ENCODE measurements at regions not wholly inside any gene's neighbourhood (a gene's known extent, or its start where the extent isn't known, plus 50 kb on each side); places are given as distances from the start of the nearest gene placed in this dataset.
"Not testable (repeated sequence)": the region's sequence is repeated elsewhere in the genome, so short reads cannot be mapped to it uniquely, and the experiment has no call there.

DNA sequence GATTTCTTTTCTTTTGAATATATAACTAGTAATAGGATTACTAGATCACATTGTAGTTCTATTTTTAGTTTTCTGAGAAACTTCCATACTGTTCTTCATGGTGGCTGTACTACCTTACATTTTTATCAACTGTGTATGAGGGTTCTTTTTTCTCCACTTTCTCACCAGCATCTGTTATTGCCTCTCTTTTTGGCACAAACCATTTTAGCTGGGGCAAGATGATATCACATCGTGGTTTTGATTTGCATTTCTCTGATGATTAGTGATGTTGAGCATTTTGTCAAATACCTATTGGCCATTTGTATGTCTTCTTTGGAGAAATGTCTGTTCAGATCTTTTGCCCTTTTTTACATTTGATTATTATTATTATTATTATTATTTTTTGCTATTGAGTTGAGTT lies 86.1 kb upstream of the TCF21 start:
- DNase-seq = no peak

DNA sequence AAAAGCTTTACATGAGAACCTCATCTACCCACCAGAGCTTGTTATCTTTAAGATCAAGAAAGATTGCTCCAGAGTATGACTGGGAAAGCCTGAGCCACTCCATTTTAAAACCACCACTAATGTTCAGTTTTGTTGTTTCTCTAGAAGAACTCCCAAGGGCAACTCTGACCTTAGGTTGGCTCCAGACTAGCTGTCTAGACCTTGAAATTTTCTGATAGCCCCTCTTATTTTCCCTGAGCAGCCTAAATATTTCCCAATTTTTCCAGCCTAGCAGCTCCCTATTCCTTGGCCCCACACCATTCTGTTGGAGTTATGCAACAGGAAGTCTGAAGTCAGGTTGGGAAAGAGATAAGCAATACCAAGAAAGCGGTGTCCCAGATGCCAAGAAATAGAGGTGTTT lies 84.6 kb upstream of the TCF21 start:
- DNase-seq = no peak

DNA sequence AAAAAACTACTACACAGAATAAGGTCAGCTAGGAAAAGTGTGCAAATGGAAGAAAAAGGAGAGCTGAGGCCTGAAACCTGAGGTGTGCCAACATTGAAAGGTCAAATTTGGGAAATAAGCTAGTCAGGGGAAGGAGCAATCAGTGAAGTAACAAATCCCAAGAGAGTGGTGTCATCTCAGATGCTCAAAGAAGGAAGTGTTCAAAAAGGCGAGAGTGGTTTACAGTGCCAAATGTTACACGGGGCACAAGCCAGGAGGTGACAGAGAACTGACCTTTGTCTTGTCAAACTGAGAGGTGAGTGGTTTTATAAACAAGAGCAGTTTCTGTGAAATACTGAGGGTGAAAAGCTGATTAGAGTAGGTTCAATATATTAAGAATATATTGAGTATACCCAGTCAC lies 83.0 kb upstream of the TCF21 start:
- no peak for DNase-seq

DNA sequence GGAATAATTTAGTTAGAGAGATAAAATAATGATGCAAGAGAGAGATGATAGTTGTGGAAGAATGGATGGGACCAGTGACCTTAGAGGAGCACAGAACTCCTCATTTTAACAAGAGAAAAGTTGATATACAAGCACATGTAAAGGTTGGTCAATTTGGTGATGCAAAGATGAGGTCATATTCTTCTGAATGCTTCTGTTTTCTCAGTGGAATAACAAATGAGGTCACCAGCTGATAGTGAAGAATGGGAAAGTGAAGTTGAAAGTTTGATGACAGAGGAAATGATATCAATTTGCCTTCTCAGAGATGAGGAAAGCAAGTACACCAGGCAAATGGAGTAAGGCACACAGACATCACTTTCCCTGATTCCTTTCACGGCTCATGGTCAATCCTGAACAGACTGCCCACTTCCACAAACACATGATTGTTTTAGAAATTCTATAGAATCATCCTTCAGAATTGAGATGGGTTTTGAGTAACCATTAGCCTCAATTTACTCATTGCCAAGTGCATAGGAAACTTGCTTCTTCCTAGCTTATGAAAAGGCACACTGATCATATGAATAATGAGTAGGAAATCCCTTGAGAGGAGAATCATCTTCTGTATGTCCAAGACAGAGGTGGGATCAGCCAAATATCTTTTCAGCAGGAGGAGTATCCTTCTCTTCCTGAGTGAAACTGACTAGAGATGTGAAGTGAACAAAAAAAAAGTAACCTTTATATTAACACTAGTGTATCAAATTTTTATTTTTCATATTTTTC lies 82.4 kb upstream of the TCF21 start:
- DNase-seq = no peak

DNA sequence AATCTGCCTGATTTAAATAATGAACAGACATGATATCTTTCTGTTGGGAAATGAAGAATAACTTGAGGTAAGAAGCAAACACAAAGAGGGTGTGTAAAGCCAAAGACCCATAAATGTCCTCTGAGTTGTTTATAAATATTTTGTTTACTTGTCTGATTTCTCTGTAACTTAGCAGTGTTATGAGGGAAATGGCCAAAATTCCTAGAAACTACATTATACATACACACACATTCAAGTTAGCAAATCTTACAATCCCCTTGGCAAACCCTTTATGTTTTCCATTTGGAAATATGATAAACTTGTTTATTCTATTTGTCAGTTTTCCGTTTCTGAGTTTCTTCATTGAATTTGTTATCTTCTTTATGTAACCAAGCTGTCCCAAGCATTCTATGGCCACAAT lies 81.4 kb upstream of the TCF21 start:
- DNase-seq = no peak

DNA sequence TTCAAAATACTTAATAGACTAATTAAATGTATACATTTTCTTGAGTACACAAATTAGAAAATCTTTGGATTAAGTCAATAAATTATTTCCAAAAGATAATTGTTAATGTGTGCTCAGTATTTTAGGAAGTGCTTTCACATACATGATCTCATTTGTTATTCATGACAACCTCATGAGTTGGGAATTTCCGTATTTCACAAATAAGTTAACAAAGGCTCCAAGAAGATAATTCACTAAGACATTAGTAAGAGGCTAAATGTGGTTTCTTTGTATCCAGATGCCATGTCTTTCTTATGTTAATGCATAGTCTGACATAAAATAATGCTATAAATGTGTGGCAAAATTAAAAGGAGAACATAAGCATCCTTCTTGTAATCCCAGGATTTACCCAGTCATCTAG lies 79.5 kb upstream of the TCF21 start:
- no peak for DNase-seq

DNA sequence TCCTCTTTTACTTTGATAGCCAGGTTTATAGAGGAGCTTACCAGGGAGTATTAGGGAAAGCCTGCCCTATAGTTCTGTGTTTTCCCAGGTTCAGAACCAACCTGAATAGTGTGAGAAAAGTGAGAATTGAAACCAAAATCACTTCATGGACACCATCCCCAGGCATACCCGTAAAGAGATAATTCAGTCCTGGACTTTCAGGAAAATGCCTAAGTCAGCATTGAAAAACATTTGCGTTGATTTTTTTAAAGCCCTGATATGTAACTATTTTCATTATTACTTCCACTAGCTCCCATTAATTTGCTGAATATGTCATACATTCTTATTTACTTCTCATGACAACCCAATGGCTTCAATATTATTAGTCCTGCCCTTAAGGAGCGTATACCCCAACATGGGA lies 77.4 kb upstream of the TCF21 start:
- DNase-seq = no peak

DNA sequence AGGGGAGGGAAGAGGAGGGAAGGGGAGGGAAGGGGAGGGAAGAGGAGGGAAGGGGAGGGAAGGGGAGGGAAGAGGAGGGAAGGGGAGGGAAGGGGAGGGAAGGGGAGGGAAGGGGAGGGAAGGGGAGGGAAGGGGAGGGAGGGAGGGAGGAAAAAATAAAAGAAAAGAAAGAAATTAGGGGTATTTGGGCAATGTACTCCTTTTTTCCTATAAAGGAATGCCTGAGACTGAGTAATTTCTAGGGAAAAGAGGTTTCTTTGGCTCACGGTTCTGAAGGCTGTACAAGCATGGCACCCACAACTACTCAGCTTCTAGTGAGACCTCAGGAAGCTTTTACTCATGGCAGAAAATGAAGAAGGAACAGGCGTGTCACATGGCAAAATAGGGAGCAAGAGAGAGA lies 76.5 kb upstream of the TCF21 start:
- not testable (repeated sequence) for DNase-seq

DNA sequence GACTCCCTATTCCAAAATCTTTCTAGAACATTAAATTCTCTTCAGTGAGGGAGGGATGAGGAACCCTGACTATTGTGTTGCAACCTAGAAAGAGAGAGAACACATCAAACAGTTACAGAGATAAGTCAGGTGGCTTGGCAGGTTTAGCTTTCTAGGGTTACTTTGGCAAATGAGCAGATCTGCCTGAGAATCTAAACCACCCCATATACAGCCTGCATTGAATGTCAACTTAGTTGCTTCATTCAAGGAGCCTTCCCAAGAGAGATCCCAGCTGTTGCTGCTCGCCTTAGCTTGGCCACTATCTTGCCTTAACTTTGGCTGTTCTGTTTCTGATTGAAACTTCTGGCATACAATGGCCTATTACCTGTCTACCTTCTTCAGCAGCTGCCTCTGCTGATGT lies 74.7 kb upstream of the TCF21 start:
- no peak for DNase-seq

DNA sequence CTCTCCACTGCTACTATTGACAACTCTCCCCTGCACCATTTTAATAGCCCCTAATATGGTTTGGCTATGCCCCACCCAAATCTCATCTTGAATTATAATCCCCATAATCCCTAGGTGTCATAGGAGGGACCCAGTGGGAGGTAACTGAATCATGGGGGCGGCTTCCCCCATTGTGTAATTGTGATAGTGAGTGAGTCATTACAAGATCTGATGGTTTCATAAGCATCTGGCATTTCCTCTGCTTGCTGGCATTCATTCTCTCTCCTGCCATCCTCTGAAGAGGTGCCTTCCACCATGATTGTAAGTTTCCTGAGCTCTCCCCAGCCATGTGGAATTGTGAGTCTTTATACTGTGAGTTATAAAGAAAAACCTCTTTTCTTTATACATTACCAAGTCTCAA lies 74.1 kb upstream of the TCF21 start:
- DNase-seq = no peak

DNA sequence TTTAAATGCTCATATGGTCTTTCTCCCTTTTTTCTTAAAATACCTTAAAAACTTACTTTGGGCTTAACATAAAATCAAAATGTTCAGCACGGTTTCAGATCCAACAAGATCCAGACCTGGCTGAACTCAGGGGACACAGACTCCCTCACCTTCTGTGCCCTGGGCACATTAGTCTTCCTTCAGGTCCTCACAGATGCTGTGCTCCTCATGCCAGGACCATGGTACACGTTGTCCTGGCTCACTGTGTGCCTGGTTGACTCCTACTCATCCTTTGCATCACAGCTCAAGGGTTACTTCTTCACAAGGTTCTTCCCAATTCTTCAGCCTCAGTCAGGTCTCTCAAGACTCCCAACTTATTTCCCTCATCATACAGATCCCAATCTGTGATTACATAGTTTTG lies 73.6 kb upstream of the TCF21 start:
- no peak for DNase-seq

DNA sequence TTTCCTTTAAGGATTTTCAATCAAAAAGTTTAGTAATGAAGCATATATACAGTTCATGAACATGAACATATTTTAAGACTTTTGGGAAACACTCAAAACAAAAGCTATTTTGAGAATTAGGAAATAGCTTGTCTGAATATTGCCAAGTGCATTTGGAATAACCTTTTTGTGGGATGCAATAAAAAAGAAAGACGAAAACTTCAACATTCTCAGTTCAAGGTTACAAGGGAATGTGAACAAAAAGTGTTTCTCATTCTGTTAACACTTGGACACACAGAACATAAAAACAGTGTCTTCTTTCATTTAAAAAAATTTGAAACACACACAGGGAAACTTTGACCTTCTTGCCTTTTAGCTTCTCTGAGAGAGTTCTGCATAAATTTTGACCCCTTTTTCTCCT lies 72.7 kb upstream of the TCF21 start:
- no peak for DNase-seq

DNA sequence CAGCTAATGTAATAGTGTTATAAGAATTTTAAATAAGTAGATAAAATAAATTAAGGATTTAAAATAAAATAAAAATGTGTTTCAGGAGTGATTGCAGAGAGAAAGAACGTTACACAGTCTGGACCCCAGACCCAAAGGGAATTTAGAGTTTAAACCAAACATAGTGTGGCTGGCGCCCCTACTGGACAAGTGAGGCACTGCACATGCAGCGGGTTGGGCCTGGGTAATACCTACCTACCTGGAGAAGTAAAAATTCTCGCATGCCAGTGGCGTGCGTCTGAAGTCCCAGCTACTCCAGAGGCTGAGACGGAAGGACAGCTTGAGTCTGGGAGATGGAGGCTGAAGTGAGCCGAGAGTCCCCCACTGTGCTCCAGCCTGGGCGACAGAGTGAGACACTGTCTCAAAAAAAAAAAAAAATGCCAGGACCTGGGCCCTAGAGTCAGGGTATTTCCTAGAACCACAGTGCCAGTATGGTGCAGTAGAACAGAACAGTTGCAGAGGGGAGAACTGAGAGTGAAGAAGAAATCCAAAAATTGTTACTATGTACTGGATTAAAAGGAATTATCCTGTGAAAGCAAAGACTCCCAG lies 71.4 kb upstream of the TCF21 start:
- peak; percentile 39 for DNase-seq

DNA sequence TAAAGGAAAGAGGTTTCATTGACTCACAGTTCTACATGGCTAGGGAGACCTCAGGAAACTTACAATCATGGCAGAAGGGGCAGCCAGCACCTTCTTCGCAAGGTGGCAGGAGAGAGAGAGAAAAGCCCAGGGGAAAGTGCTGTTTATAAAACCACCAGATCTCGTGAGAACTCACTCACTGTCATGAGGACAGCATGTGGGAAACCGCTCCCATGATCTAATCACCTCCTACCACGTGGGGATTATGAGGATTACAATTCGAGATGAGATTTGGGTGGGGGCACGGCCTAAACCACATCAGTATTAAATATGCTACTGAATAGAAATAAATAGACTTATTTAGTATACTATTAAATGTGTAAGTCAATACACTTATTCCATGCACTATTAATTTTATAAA lies 70.6 kb upstream of the TCF21 start:
- DNase-seq = no peak

DNA sequence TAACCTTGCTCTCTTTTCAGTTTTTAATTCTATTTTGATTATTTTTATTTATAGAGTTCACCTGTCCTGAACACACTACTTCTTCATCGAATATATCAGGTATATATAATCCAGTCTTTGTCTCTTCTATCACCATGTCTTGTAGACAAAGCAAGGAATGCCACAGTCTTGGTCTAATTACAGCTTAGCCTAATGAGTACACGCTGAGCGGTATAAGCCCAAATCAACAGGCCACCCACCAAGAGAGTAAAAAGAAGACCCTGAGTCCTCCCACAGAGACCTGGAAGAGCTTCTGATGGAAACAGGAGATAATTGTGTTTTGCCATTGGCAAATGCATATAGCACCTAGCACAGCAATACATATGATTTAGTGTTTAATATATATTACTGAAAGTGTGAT lies 68.7 kb upstream of the TCF21 start:
- DNase-seq = no peak

DNA sequence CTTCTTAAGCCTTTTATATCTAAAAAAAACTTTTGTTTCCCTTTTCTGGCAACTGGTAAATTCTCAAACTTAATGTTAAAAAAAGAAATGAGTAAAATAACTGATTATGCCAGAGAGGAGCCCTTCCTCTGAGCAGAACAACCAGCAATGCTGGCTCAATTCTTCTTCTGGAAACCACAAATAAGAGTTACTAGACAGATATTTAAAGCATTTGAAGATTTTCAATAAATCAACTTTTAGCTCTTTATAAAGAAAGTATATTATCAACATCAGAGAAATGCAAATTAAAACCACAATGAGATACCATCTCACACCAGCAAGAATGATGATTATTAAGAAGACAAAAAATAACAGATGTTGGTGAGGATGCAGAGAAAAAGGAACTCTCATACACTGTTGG lies 61.1 kb upstream of the TCF21 start:
- no peak for DNase-seq

DNA sequence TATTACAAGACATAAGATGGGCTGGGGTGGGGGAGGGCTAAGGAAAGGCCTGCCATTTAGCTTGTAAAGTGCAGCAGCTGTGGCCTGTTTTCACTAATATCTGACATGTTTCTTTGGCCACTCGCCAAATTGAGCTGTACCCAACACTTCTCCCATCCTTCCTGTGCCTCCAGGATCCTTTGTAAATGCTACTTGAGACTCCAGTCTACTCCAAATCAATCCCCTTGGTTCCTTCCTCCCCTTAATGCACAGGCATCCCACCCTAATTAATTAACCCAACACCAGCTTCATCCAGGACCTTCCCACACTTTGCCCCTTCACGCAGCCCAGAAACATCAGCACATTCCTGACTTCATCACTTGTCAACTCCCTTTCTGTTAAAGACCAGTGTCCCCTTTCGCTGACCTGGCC lies 55.0 kb upstream of the TCF21 start:
- no peak for DNase-seq

DNA sequence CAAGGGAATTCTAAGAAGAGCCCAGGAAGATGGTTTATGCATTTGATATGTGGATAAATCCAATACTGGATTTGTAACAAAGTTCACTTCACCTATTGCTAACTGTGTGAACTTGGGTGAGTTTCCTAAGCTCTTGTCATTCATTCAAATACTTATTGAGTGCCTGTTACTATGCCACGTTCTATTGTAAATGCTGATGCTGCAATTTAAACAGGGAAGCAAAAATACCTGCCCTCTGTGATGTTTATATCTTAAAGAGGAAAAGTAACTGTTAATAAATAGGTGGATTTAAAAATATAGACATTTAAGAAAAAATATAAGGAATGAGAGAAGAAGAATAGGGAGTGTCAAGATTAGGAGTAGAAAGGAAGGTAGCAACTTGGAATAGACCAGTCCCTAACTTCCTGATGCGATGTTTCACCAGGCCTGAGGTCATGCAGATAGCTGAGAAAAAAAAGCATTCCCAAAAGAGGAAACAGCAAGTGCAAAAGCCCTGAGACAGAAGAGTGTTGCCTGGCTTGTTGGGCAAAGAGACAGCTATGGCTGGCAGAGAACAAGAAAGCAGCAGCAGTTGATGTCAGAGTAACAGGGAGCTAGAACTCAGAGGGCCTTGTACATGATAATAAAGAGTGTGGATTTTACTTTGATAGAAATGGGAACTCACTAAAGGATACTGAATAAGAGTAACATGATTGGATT lies 54.3 kb upstream of the TCF21 start:
- no peak for DNase-seq

DNA sequence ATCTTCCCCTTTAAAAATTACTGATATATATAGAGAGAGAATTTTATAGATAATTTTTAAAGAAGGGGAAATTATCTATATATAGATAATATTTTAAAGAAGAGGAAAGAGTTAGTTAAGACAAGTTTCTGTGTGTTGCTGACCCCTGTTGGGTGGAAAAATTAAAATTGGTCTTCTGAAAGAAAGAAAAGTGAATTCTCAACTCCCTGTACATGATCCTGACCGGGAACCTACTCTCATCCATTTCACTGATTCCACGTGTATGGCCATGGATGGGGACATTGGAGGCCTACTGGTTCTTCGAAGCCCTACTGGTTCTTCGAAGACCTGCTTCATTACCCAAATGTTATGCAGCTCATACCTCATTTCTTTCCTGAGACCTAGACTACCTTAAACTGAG lies 53.0 kb upstream of the TCF21 start:
- DNase-seq = no peak

DNA sequence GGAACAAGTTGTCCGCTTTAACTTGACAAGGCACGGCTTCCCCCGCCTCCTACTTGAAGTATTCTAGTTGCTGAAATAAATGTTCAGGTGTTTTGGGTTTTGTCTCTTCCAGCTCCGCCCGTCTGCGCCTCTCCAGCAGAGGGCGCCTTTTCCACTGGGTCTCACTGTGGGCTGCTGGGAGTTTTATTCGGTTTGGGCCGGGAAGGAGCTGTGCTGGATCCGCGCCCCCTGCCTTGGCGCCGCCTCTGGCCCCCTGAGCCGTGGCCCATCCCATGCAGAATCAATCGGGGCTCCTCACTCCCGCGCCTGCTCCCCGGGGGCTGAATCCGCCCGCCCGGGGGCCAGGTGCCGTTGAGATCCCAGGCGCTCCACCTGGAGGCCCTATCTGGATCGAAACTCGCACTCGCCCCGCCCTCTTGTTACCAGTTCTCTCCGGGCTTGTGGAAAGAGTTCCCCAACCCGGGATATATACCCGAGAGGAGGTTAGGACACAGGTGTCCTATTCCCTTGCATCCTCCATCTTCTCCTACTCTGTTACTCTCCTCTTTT lies 51.0 kb upstream of the TCF21 start:
- peak; percentile 56 for DNase-seq
